ENCODE measurements at regions not wholly inside any gene's neighbourhood (a gene's known extent, or its start where the extent isn't known, plus 50 kb on each side); places are given as distances from the start of the nearest gene placed in this dataset.
"Not testable (repeated sequence)": the region's sequence is repeated elsewhere in the genome, so short reads cannot be mapped to it uniquely, and the experiment has no call there.

DNA sequence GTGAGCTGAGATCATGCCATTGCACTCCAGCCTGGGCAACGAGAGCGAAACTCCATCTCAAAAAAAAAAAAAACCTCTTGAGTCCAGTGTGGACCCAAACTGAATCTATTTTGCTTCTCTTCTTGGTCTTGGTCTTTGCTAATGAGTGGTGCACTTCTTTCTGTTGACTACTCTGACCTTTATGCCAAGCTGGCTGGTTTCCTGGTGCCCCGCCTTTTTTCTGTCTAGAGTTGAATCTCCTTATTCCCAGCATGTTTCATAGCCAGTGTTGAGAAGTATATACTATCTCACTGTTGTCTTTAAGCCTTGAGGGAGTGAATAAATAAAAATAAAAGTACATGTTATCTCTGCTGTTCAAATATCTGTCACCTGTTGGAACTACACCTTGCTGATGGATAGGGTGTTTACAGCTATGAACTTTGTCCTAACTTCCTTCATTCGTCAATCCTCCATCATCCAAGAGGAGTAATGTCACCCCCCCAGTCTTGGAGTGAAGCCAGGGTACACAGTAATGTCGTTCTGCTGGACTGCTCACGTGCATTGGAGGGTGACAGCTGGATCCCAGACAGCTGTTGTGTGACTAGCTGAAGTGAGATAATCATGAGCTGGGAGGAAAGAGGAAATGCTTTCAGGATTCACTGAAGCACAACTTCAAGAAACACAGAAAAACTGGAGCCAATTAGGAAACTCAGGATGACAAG lies 99.3 kb upstream of the PRKG2 start:
- DNase-seq, result peak; percentile 33 to 92 (median 71)

DNA sequence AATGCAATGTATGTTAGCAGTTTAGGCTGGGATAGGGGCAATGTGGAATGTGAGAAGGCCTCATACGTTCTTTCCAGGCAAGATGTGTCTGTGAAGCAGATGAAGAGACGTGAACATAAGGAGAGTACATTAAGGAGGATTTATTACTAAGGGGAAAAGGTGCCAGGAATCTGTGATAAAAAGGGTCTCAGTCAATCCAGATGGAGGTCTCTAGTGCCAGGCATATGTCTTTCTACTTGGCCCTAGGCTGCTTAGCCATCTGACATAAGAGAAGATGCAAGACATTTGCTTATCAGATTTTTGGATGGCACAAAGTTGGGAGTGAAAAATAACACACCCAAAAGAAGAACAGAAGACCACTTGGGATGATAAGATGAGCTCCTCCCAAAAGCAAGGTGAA lies 93.0 kb upstream of the PRKG2 start:
- no peak for DNase-seq

DNA sequence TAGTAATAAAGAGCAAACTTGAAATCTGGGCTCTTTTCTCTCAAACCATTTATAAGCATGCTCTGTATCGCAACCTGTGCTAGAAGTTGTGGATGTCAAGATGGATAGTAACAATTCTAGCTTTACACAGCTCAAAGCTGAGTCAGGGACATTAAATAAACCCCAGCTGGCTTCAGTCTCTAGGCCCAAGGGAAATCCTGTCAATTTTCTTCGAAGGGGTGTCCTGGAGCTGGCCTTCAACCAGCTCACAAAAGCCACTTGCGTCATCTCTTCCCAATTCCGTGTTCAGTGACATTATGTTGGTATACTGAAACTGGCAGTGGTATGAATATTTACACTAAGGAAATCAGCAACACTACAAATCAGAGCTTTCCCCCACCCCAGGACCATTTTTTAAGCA lies 89.8 kb upstream of the PRKG2 start:
- no peak for DNase-seq

DNA sequence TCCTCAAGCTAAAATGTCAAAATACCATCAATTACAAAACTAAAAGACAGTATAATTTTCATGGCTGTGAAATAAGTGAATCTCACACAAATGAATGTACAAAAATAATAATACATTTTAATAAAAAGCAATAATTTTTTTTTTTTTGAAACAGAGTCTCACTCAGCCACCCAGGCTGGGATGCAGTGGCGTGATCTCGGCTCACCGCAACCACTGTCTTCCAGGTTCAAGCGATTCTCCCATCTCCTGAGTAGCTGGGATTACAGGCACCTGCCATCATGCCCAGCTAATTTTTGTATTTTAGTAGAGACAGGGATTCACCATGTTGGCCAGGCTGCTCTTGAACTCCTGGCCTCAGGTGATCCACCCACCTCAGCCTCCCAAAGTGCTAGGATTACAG lies 85.3 kb upstream of the PRKG2 start:
- not testable (repeated sequence) for DNase-seq

DNA sequence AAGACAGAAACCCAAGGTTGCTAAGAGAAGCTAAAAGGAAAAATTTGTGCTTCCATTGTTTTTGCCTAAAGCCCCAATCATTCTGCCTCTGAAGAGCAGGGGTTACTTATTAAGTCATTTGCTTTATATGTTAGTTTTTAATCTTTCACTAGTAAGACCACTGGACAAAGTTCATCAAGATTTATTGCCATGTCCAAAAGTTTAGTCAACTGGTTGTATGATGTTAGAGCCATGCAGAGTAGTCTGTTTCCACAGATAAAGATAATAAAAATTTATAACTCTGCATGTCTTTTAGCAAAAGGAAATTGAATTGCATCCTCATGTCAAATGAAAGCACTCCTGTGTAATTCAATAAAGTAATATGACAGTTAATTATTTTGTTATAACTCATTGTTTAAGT lies 75.8 kb upstream of the PRKG2 start:
- DNase-seq, result no peak

DNA sequence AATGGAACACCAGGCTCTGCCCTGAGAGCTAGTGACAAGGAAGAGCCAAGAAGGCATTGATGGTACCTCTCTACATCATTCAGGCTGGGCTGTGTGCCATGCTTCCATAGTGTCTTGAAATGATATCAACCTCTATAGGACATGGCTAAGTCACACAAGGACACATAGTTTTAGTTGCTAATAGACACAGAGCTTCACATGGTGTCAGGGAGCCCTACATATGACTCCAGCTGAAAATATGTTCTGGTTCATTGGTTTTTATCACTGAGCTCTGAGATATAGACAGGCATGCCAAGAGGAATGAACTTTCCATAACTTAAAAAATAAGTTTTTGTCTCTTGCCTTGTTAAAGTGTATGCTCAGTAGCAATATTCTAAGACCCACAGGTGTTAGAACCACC lies 72.1 kb upstream of the PRKG2 start:
- DNase-seq, result no peak

DNA sequence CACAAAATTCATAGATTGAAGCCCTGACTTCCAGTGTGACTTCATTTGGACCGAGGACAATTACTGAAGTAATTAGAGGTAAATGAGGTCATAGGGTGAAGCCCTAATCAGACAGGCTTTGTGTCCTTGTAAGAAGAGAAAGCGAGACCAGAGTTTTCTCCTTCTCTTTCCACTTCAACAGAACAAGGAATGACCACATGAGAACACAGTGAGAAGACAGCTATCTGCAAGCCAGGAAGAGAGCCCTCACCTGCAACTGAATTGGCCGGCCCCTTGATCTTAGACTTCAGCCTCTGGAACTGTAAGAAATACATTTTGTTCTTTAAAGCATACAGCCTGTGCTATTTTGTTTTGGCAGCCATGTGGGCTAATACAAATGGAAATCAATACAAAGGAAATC lies 67.1 kb upstream of the PRKG2 start:
- DNase-seq, result peak in 1 of 3 experiments; percentile 9

DNA sequence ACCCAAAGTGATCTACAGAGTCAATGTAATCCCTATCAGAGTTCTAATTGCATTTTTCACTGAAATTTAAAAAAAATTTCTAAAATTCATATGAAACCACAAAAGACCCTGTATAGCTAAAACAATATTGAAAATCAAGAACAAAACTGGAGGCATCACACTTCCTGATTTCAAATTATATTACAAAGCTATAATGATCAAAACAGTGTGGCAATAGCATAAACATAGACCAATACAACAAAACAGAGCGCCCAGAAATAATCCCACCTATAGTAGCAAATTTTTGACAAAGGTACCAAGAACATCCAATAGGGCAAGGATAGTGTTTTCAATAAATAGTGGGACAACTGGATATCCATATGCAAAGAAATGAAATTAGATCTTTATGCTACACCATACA lies 59.4 kb upstream of the PRKG2 start:
- DNase-seq, result no peak

DNA sequence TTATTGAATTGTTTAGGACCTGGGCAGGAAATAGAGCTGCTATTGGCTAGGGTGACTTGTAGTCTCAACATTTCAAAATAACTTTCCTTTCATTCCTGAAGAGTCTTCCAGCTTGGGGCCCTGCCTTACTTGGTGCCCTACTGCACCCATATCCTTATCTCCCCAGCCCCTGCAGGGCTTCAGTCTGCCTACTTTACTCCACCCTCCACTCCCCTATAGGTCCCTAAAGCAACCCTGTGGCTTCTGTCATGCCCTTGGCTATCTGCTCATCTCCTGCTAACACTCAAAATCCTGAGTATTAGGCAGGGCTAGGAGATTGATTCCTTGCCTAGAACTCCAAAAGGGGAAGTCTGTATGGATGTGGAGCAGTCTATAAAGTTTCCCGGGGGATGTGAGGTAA lies 57.6 kb upstream of the PRKG2 start:
- DNase-seq, result no peak
